A673 (cell line): ENCODE measurements at regions not wholly inside any gene's neighbourhood (a gene's known extent, or its start where the extent isn't known, plus 50 kb on each side); places are given as distances from the start of the nearest gene placed in this dataset.

Experiments
- EZH2 ChIP-seq: fragments of 200-600 bp; sonication (generic); IDR thresholded peaks from 2 replicates; pipeline ENCODE4 v1.6.1; 2017; ENCODE audit warnings: borderline replicate concordance, low read depth, mild to moderate bottlenecking, mixed read lengths, antibody characterized with exemption, low read length; ENCODE audit not compliant: poor library complexity, severe bottlenecking
- TF ChIP-seq, protein P1 (sequence below): fragments of 300-800, 200-600 bp; sonication (generic); conservative IDR thresholded peaks from 2 replicates; pipeline ENCODE4 v1.5.1; 2017; ENCODE audit warnings: low read depth, mild to moderate bottlenecking, antibody characterized with exemption, low read length, moderate library complexity, mixed read lengths

DNA sequence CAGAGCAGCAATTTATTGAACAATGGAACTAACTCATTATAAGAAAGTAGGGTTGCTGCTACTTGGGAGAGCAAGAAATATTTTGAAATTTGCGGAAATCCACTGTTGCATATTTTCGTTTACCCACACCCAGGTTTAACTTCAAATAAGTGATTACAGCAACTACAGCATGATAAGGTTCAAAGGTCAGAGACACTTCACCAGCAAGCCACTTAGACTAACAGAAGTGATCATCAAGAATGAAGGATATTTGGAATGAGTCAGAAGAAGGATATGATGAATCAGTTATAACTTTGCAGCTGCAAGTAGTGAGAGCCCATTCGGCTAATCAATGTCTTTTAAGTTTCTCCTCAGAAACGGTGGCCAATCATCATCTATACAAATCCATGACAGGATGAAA is 199.3 kb downstream of the TMA16 start:
- TF ChIP-seq, protein P1, sequence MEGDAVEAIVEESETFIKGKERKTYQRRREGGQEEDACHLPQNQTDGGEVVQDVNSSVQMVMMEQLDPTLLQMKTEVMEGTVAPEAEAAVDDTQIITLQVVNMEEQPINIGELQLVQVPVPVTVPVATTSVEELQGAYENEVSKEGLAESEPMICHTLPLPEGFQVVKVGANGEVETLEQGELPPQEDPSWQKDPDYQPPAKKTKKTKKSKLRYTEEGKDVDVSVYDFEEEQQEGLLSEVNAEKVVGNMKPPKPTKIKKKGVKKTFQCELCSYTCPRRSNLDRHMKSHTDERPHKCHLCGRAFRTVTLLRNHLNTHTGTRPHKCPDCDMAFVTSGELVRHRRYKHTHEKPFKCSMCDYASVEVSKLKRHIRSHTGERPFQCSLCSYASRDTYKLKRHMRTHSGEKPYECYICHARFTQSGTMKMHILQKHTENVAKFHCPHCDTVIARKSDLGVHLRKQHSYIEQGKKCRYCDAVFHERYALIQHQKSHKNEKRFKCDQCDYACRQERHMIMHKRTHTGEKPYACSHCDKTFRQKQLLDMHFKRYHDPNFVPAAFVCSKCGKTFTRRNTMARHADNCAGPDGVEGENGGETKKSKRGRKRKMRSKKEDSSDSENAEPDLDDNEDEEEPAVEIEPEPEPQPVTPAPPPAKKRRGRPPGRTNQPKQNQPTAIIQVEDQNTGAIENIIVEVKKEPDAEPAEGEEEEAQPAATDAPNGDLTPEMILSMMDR, result no peak
- no peak for TF ChIP-seq EZH2
